GM19455 (cell line): ENCODE measurements at regions not wholly inside any gene's neighbourhood (a gene's known extent, or its start where the extent isn't known, plus 50 kb on each side); places are given as distances from the start of the nearest gene placed in this dataset.
"Not testable (repeated sequence)": the region's sequence is repeated elsewhere in the genome, so short reads cannot be mapped to it uniquely, and the experiment has no call there.

Experiments used
- ATAC-seq: cut with Tn5 transposase; IDR thresholded peaks from one replicate; pipeline ENCODE4 v1.9.1; 2021; ENCODE audit not compliant: unreplicated experiment

DNA sequence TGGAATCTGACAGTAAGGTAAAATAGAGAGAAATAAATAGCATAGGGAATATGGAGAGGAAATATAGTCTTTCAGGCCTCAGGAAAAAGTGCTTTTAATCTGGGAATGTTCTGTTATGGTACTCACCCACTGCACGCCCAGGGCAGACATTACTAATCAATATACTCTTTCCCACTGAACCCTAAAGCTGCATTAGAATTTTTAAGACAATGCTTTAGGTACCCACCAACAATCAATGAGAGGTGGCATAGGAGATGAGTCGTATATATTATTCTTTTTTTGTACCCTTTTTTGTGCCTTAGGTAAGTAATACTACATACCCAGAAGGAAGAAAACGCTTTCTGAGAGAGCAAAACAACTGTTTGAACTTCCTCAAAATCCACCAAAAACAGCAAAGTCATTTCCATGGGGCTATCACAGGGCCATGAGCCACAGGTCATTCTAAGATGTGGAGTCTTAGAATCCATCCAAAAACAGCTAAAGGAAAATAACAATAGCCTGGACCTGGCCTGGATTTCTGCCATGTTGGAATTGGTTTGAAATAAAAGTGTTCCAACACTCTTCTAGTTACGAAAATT lies 542.1 kb downstream of the XYLT1 start:
- no peak for ATAC-seq

DNA sequence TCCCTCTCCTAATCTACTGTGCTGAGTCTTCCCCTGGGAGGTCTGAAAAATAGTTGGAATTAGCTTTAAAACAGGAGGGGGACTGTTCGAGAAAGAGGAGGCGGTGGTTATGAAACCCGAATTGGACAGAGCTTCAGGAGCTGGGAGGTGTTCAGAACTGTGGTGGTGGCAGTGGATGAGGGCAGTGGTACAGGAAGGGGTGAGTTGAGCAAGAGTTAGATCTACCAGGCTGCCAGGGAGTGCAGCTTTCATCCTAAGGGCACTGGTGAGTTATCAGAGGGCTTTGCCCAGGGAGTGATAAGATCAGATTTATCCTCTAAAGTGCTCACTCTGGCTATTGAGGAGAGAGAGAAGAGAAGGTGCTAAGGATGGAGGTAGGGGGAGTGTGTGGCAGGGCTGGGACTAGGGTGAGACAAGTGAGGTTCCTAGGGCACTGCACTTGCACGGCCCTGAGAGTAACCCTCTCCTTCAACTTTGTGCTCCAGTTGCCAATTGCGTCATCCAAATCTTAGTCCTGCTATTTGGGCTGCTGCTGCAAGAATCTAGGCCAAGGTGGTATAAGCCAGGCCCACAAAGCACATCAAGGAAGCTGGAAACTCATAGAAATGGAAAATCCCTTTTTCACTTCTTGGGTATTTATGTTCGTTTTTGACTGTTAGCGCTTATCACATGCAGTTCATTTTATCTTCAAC lies 540.3 kb downstream of the XYLT1 start:
- no peak for ATAC-seq

DNA sequence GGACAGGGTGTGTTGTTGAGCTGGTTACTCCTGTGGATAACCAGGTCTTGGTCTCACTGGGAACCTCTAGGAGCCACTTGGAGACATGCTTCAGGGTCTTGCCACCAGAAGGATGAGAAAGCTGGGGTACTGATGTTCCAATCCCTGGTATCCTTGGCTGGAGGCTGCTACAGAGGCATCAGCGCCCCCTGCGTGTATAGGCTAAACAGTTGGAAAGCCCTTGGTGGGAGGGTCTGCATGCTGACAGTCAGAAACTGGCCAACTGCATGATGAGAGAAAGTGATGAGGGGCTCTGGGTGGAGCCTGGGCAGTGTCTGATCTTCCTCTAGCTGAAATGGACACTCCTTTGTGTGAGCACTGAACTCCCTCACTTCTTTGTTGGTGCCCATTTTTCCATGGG lies 536.9 kb downstream of the XYLT1 start:
- ATAC-seq = no peak

DNA sequence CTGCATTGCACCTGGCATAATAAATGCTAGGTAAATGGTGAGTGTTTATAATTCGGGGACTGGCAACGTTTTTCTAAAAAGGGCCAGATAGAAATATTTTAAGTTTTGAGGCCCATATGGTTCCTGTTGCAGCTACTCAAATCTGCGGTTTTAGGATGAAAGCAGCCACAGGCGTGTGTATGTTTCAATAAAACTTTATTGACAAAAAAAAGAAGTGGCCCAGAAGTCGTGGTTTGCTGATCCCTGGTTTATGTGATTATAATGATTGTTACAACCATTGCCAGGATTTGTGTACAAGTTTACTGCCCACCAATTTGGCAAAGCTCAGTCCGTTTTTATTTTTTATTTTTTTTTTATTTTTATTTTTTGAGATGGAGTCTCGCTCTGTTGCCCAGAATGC lies 536.1 kb downstream of the XYLT1 start:
- no peak for ATAC-seq

DNA sequence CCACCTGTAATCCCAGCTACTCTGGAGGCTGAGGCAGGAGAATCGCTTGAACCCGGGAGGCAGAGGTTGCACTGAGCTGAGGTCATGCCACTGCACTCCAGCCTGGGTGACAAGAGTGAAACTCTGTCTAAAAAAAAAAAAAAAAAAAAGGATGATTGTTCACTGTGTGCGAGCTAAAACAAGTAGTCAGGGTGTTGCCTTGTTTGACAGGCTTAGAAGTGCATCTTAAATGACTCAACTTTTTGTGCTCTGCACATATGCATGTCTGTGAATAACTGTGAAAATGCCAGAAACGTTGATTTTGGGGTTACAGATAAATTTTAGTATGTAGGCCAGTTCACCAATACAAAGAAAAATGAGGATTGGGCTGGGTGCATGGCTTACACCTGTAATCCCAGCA lies 534.9 kb downstream of the XYLT1 start:
- not testable (repeated sequence) for ATAC-seq

DNA sequence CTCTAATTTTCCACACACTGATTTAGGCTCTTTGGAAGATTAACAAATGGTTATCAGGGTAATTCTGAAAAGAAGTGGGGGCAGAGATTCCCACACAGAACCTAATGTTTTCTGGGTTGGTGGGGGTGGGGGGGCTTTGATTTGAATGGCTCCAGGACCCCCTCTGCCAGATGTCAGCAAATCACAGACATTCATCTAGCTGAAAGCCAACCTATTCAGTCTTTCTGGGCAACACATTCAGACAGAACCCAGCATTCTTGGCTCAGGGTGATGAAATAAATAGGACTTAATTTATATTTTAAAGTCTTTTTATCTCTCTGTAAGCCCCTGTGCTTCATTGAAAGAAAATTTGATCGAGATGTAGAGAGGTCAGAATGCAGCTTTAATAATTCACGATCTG lies 533.2 kb downstream of the XYLT1 start:
- ATAC-seq = no peak

DNA sequence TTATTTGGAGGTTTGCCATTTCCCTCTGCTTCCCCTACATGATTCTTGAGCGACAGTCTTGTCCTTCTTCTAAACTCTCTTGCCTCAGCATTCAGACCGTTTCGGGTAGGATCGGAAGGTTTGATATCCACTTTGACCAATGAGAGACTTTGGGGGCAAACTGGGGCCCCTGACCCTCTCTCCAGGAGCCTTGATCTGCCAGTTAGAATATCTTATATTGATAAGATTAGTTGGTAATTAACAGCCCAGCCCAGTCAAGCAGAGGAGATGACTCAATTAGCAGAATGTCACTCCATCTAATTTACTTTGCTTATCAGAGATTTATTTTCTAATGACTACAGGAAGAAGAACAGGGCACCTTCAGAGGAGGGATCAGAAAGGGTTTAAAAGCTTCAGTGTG lies 532.8 kb downstream of the XYLT1 start:
- ATAC-seq = no peak

DNA sequence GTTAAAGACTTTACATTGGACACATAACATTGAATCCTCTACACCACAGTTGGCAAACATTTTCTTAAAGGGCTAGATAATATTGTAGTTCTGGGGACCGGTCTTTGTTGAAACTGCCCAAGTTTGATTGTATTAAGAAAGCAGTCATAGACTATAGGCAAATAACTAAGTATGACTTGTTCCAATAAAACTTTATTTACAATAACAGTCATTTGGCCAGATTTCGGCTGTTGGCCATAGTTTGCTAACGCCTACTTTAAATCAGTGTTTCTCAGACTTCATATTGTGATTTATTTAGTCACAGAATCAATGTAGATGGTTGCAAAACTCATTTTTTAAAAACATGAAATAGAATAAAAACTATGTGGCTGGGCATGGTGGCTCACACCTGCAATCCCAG lies 531.8 kb downstream of the XYLT1 start:
- no peak for ATAC-seq

DNA sequence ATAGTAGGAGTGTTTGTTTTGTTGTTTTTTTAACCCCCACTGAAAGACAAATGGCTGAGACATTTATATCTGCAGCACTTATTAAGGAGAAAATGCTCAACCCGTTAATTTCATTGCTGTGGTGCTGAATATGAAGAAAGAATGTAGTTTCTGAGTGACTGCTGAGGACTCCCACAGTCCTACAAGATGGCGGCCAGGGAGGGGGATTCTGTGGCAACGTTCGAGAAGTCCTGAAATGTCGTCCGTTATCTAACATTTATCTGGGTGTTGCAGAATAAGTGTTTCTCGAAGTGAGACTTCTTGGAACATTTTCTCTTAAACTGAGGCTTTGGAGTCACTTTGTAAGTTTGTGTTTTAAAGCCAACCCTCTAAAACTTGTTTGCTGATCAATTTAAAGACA lies 530.4 kb downstream of the XYLT1 start:
- no peak for ATAC-seq

DNA sequence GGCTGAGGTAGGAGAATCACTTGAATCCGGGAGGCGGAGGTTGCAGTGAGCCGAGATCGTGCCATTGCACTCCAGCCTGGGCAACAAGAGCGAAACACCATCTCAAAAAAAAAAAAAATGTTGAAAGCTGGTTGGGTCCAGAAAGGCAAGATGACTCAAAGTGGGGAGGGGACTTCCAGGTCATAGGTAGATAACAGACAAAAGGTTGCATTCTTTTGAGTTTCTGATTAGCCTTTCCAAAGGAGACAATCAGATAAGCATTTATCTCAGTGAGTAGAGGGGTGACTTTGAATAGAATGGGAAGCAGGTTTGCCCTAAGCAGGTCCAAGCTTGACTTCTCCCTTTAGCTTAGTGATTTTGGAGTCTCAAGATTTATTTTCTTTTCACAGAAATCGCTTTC lies 527.9 kb downstream of the XYLT1 start:
- ATAC-seq = not testable (repeated sequence)

DNA sequence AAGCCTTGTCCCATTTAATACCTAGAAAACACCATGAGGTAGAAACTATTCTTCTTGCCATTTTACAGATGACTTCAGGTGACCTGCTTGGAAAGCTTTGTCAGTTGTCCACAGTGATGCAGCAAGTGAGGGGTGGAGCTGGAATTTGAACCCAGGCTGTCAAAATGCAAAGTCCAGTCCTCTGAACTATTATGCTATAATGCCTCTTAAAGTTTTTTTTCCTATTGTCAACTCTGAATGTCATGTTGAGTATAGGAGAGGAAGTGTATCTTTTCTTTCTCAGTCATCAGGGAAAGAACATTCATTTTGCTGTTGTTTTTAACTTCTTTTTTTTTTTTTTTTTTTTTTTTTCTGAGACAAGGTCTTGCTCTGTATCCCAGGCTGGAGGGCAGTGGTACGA lies 525.6 kb downstream of the XYLT1 start:
- no peak for ATAC-seq

DNA sequence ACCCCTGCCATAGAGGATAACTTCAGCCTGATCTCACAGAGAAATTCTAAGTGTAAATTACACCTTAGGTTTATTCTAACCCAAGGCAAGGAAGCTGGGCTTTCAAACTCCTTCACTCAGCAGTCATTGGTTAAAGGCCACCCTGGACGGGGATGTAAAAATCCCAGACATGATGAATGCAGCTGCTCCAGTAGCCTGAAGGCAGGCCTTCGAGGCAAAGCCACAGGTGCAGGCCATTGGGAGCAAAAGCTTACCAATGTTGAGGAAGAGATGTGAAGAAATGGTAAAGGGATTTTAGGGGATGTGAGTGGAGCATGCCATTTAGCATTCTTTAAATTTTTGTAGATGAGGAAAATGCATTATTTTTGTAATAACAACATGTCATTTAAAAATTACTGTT lies 514.4 kb downstream of the XYLT1 start:
- no peak for ATAC-seq

DNA sequence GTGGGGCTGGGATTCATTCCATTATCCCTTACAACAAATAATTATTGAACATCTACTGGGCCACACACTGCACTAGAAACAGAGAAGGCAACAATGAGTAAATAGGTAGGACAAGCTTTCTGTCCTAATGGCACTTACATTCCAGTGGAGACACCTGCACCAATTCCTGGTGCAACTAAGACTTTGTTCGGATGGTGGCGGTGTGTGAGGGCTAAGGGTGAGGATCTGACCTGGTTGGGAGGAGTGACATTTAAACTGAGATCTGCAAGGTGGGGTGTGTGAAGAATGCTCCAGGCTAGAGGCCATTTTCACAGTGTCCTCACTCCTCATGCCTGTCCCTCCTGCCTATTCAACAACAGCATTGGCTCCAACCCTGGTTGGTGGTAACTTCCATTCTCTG lies 510.0 kb downstream of the XYLT1 start:
- no peak for ATAC-seq

DNA sequence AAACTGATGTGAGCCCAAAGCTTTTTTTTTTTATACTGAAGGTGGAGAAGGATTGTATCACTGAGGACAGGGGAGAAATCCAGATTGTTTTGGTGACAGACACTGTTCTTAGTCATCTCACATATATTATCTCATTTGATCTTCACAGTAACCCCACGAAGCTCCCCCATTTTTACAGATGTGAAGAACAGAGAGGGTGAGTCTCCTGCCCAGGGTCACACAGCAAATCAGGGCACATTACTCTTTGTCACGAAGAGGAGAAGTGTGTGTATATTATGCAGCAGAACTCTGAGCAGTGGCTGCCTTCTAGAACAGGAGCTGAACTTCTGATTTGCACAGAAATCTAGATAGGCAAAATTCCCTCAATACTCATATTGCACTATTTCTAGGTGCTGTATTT lies 504.3 kb downstream of the XYLT1 start:
- ATAC-seq = no peak

DNA sequence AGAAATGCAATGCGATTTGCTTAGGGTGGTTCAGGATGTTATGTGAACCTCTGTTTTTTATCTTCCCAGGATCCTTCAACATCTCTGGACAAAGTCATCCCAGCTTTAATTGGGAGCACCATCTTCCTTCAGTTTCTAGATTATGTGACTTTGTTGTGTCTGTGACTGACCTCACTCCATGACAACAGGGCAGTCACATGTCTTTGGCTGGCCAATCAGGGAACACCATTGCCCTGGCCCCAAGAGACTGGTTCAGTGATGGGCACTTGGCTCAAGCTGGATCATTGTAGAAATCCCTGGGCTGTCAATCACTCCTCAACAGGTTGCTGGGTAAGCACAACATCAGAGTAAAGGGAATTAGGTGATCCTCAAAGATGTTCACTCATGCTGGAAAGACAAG lies 499.7 kb downstream of the XYLT1 start:
- ATAC-seq = no peak

DNA sequence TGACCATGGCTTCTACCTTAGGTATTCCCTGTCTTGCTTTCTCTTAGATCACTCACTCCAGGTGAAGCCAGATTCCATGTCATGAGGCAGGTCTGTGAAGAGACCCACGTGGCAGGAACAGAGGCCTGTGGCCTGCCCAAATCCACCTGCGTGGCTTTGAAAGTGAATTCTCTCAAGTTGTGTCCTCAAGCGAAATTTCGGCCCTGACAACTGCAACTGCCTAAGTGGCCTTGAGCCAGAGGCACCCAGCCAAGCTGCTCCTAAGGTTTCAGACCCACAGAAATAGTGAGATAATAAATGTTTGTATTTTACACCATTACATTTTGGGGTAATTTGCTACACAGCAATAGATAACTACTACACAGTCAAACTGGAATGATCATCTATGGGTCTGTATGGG lies 497.9 kb downstream of the XYLT1 start:
- no peak for ATAC-seq

DNA sequence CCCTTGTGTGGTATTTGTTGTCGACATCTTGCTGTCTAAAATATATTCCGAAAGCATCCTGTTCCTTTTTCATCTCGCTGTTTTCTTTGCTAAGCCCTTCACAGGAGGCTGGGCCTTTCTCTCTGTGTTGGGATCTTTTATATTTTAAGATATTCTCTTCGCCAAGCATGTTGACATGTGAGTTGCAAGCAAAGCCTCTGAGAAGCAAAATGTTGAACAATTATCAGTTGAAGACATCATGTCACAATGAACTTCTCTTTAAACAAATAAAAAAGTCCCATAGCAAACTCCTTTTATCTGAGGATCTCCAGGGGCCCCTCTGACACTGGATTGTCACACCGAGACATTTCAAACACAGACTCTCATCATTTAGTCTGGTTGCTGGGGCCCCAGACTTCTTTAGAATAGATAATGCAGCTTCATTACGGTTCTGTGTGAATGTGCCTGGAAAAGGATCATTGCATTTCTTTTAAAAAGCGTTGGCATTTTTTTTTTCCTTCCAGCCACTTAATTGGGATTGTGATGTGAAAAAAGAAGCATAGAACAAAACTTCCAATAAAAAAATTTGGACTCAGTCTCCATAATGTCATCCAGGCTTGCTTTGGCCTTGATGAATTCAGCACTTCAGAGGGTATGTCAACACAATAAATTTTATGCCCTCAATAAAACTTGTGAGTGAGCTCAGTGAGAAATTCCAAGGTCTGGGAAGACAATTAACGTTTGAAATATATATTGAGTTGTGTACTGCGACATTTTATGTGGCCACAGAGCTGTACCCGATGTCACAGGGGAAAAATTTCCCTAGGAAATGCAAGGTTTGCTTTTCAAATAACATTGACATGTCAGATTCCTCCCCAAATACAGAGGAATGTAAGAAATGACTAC lies 496.8 kb downstream of the XYLT1 start:
- no peak for ATAC-seq

DNA sequence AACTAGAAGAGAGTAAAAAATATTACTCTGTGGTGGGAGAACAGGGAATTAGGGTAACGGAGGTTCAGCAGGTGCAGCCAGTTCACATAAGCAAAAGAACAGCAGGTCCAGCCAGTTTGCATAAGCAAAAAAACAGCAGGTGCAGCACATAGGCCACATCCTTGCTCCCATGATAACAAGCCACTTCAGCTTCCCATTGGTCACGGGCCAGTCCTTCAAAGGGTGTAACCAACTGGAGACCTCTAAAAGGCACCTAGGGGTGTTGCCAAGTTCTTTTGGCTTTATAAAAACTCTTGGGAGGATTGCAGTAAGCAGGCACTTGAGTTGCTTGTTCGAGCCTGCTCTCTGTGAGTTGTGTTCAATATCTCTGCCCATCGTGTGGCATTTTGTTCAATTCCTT lies 488.1 kb downstream of the XYLT1 start:
- ATAC-seq = no peak

DNA sequence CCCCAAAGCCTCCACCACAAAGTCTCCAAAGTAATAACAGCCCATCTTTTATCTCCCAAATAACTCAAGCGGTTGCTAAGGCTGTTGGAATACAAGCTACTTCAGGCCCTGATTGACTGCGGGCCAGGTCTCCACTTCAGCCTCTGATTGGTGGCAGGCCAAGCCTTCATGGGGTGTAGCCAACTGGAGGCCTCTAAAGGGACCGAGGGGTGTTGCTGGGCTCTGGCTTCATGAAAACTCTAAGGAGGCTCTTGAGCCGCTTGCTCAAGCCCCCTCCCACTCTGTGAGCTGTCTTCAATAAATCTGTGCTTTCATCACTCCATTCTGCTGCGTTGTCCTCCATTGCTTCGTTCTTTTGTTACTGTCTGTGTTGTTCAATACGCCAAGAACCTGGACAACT lies 487.2 kb downstream of the XYLT1 start:
- no peak for ATAC-seq

DNA sequence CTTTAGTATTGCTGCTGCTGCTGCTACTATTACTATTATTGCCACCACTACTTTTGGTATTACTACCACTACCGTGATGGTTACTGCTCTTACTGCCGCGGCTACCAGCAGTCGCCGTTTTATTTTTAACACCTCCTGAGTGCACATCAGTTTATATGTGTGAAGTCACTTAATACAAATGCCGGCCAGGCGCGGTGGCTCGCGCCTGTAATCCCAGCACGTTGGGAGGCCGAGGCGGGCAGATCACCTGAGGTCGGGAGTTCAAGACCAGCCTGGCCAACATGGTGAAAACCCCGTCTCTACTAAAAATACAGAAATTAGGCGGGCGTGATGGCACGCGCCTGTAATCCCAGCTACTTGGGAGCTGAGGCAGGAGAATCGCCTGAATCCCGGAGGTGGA lies 486.7 kb downstream of the XYLT1 start:
- ATAC-seq = not testable (repeated sequence)

DNA sequence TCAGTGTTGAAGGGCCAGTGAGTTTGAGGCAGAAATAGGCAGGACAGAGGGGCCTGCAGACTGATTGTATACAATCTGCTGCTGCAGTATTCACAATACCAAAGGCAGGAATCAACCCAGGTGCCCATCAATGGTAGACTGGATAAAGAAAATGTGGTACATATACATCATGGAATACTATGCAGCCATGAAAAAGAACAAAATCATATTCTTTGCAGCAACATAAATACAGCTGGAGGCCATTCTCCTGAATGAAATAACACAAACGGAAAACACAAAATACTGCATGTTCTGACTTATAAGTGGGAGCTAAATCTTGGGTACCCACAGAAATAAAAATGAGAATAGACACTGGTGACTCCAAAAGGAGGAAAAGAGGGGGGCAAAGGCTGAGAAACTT lies 485.1 kb downstream of the XYLT1 start:
- no peak for ATAC-seq

DNA sequence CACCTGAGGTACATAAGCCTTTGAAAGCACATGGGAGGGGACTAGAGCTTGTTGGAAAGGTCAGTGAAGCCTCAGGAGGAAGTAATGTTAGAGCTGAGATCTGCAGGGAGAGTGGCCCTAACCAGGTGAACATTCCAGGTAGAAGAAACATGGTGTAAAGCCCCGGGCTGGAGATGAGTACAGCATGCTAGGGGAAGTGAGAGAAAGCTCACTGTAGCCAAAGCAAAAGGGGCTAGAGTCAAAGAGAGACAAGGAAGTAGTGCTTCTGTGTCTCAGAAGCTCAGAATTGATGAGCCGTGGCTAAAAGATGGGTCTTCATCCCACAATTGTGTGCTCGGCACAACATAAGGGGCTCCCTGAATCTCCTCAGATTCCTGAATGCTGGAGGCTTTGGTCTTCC lies 481.8 kb downstream of the XYLT1 start:
- ATAC-seq = no peak
